ENCODE measurements at regions not wholly inside any gene's neighbourhood (a gene's known extent, or its start where the extent isn't known, plus 50 kb on each side); places are given as distances from the start of the nearest gene placed in this dataset.

- TF ChIP-seq ZNF274 (IDR thresholded peaks at IDR 0.05; ENCODE audit: low read depth, low read length): no peak
- TF ChIP-seq YY1 (IDR thresholded peaks at IDR 0.05; ENCODE audit: insufficient read depth, insufficient read length): no peak
These were observed 1041.0 kb downstream of the UQCRFS1 start for GRCh38 chr19:28171983-28172382.

All from NT2/D1 (cell line).